SK-N-SH (cell line): ENCODE measurements at regions not wholly inside any gene's neighbourhood (a gene's known extent, or its start where the extent isn't known, plus 50 kb on each side); places are given as distances from the start of the nearest gene placed in this dataset.

ENCODE experiments used
- CTCF ChIA-PET: fragments of 300-600, 350-600 bp; formaldehyde crosslinking; extraction: SDS; loops from one replicate; lab custom pipeline; 2021; lab: Yijun Ruan, JAX
- POLR2A ChIA-PET: fragments of 350-600 bp; sonication (Branson Sonifier 250); formaldehyde crosslinking; extraction: SDS; loops from one replicate; lab custom pipeline; 2020; ENCODE audit warnings: antibody characterized with exemption, inconsistent platforms; lab: Yijun Ruan, JAX
- DNase-seq: peaks from one replicate; pipeline ENCODE4 v3.0.0; 2012
- H2AFZ ChIP-seq: fragments of 200-600 bp; sonication (generic); 2 replicates; pipeline ENCODE4 v1.8.1; 2016; ENCODE audit warnings: antibody characterized with exemption, mild to moderate bottlenecking, low read depth
- H3F3A ChIP-seq: fragments of 200-600 bp; sonication (generic); replicated peaks from 2 replicates; pipeline ENCODE3; 2016; ENCODE audit warnings: antibody characterized with exemption, mild to moderate bottlenecking; ENCODE audit not compliant: insufficient read depth
- H3K27ac ChIP-seq, 2 experiments: fragments of 200-500 bp in 1 of 2; fragments of 200-600 bp in 1 of 2; sonication (Bioruptor generic) in 1 of 2; sonication (generic), shearing (Covaris generic) in 1 of 2; 2 replicates each; pipeline versions ENCODE4 v1.5.1 to v1.6.1; 2014 to 2016; ENCODE audit warnings: low read depth in 2 of 2, inconsistent platforms in 1 of 2, low read length in 1 of 2, mild to moderate bottlenecking in 1 of 2, mixed read lengths in 1 of 2
- H3K27me3 ChIP-seq: fragments of 200-600 bp; sonication (generic), shearing (Covaris generic); 2 replicates; pipeline ENCODE4 v1.6.1; 2016; ENCODE audit warnings: mixed run types; ENCODE audit not compliant: insufficient read depth
- H3K36me3 ChIP-seq, 2 experiments: fragments of 200-500 bp in 1 of 2; fragments of 200-600 bp in 1 of 2; sonication (Bioruptor generic) in 1 of 2; sonication (generic) in 1 of 2; replicated peaks in 1 of 2; 2 replicates each; pipeline versions ENCODE3 to v1.5.1; 2014 to 2016; ENCODE audit warnings: low read length in 1 of 2, mild to moderate bottlenecking in 1 of 2; ENCODE audit not compliant: insufficient read depth in 2 of 2, control insufficient read depth in 1 of 2
- H3K4me1 ChIP-seq, 2 experiments: fragments of 200-500 bp in 1 of 2; fragments of 200-600 bp in 1 of 2; sonication (Bioruptor generic) in 1 of 2; sonication (generic), shearing (Covaris generic) in 1 of 2; 2 replicates each; pipeline versions ENCODE4 v1.5.1 to v1.6.1; 2014 to 2016; ENCODE audit warnings: low read depth in 1 of 2, low read length in 1 of 2, mixed run types in 1 of 2; ENCODE audit not compliant: insufficient read depth in 2 of 2, control insufficient read depth in 1 of 2
- H3K4me2 ChIP-seq: fragments of 200-600 bp; sonication (generic), shearing (Covaris generic); 2 replicates; pipeline ENCODE4 v1.6.1; 2017; ENCODE audit warnings: mixed run types
- H3K4me3 ChIP-seq, 2 experiments: fragments of 200-500 bp in 1 of 2; fragments of 200-600 bp in 1 of 2; sonication (Bioruptor generic) in 1 of 2; sonication (generic), shearing (Covaris generic) in 1 of 2; 2 replicates each; pipeline versions ENCODE4 v1.5.1 to v1.8.1; 2014 to 2016; ENCODE audit warnings: low read depth in 2 of 2, inconsistent platforms in 1 of 2, low read length in 1 of 2, mild to moderate bottlenecking in 1 of 2, mixed read lengths in 1 of 2, moderate library complexity in 1 of 2
- H3K79me2 ChIP-seq: fragments of 200-600 bp; sonication (generic); 2 replicates; pipeline ENCODE4 v1.8.1; 2017; ENCODE audit warnings: mild to moderate bottlenecking; ENCODE audit not compliant: insufficient read depth
- H3K9ac ChIP-seq: fragments of 200-600 bp; sonication (generic); 2 replicates; pipeline ENCODE4 v1.6.1; 2017; ENCODE audit warnings: mixed run types
- H3K9me2 ChIP-seq: fragments of 200-600 bp; sonication (generic); 2 replicates; pipeline ENCODE4 v1.6.1; 2017; ENCODE audit warnings: mixed run types
- H3K9me3 ChIP-seq: fragments of 200-600 bp; sonication (generic); 2 replicates; pipeline ENCODE4 v1.6.1; 2017; ENCODE audit warnings: mixed run types, mild to moderate bottlenecking, moderate library complexity
- H4K20me1 ChIP-seq: fragments of 200-600 bp; sonication (generic); 2 replicates; pipeline ENCODE4 v1.6.1; 2017; ENCODE audit warnings: mild to moderate bottlenecking, mixed run types; ENCODE audit not compliant: insufficient read depth
- CTCF ChIP-seq: fragments of 200-600 bp; sonication (generic); IDR thresholded peaks from 2 replicates; pipeline ENCODE4 v1.6.1; 2017; ENCODE audit warnings: antibody characterized with exemption, mild to moderate bottlenecking, moderate library complexity
- EP300 ChIP-seq, 2 experiments: IDR thresholded peaks; 2 replicates each; pipeline versions ENCODE4 v1.4.0 to v1.6.1; 2012; ENCODE audit warnings: borderline replicate concordance in 1 of 2, low read depth in 1 of 2, low read length in 1 of 2
- EZH2phosphoT487 ChIP-seq: fragments of 200-600 bp; sonication (generic); IDR thresholded peaks from 2 replicates; pipeline ENCODE4 v1.6.1; 2017; ENCODE audit warnings: low read depth, mixed run types, mild to moderate bottlenecking, antibody characterized with exemption, moderate library complexity, borderline replicate concordance
- FOXJ3 ChIP-seq: sonication (generic); formaldehyde crosslinking; IDR thresholded peaks from 2 replicates; pipeline ENCODE4 v1.5.1; 2020; ENCODE audit warnings: mild to moderate bottlenecking, missing genetic modification reagents
- FOXM1 ChIP-seq: IDR thresholded peaks from 2 replicates; pipeline ENCODE4 v1.4.0; 2012; ENCODE audit warnings: low read depth, mild to moderate bottlenecking
- GATA2 ChIP-seq: sonication (generic); formaldehyde crosslinking; IDR thresholded peaks from 2 replicates; pipeline ENCODE4 v1.5.0; 2020; ENCODE audit warnings: mild to moderate bottlenecking, missing genetic modification reagents
- JUND ChIP-seq: IDR thresholded peaks from 2 replicates; pipeline ENCODE4 v1.4.0; 2012
- NFIC ChIP-seq: IDR thresholded peaks from 2 replicates; pipeline ENCODE4 v1.4.0; 2012; ENCODE audit warnings: borderline replicate concordance
- POLR2AphosphoS5 ChIP-seq: IDR thresholded peaks from 2 replicates; pipeline ENCODE4 v1.6.1; 2012; ENCODE audit warnings: low read depth, low read length
- RCOR1 ChIP-seq: fragments of 150-350 bp; IDR thresholded peaks from 2 replicates; pipeline ENCODE4 v1.6.1; 2017; ENCODE audit warnings: antibody characterized with exemption, low read length
- REST ChIP-seq: IDR thresholded peaks from 2 replicates; pipeline ENCODE4 v1.6.1; 2012; ENCODE audit warnings: mild to moderate bottlenecking, low read depth, low read length, moderate library complexity
- SMC3 ChIP-seq: IDR thresholded peaks from 2 replicates; pipeline ENCODE4 v1.6.1; 2012; ENCODE audit warnings: low read depth, low read length, improper control_type of control experiment
- TAF1 ChIP-seq: IDR thresholded peaks from 2 replicates; pipeline ENCODE4 v1.6.1; 2012; ENCODE audit warnings: low read depth, mild to moderate bottlenecking, low read length, moderate library complexity, borderline replicate concordance
- TEAD4 ChIP-seq: IDR thresholded peaks from 2 replicates; pipeline ENCODE4 v1.4.0; 2012; ENCODE audit warnings: mild to moderate bottlenecking, borderline replicate concordance; ENCODE audit not compliant: insufficient read depth
- USF1 ChIP-seq: IDR thresholded peaks from 2 replicates; pipeline ENCODE4 v1.4.0; 2012; ENCODE audit warnings: low read depth, borderline replicate concordance
- USF2 ChIP-seq: fragments of 150-350 bp; IDR thresholded peaks from 2 replicates; pipeline ENCODE4 v1.6.1; 2017; ENCODE audit warnings: antibody characterized with exemption, low read length, low read depth, borderline replicate concordance
- YY1 ChIP-seq: IDR thresholded peaks from 2 replicates; pipeline ENCODE4 v1.4.0; 2012; ENCODE audit warnings: low read depth, mild to moderate bottlenecking
- WGBS: methylation state at CpG from one replicate; pipeline ENCODE4 v1.1.6; 2017; ENCODE audit warnings: low lambda C conversion rate; 5-methylcytosine and 5-hydroxymethylcytosine counted together

- H3K9me2 ChIP-seq, result no peaks in the 10 kb centered on the region
- H3F3A ChIP-seq, result no peaks in the 10 kb centered on the region
- H3K27ac ChIP-seq, result no peak overlapping the region
- no peak overlapping the region for H3K4me2 ChIP-seq
- H4K20me1 ChIP-seq, result no peaks in the 10 kb centered on the region
- H3K27me3 ChIP-seq, result no peaks in the 10 kb centered on the region
- no peaks in the 10 kb centered on the region for H3K4me1 ChIP-seq
- no peak overlapping the region for H3K9ac ChIP-seq
- CTCF ChIA-PET, result no interaction called here
- H3K4me3 ChIP-seq, result no peak overlapping the region
- WGBS, result 46% methylated on average over 5 of the region's 7 CpGs
- POLR2A ChIA-PET, result no interaction called here
- no peak for TF ChIP-seq EZH2phosphoT487
- no peak for TF ChIP-seq RCOR1
- TF ChIP-seq USF2, result no peak
- TF ChIP-seq GATA2, result no peak
- TF ChIP-seq POLR2AphosphoS5, result no peak
- TF ChIP-seq EP300 (IDR thresholded peaks at IDR 0.05; ENCODE audit: borderline replicate concordance in 1 of 2, low read depth in 1 of 2, low read length in 1 of 2), result no peak
- TF ChIP-seq SMC3, result no peak
- TF ChIP-seq NFIC, result no peak
- TF ChIP-seq FOXJ3, result no peak
- TF ChIP-seq YY1, result no peak
- TF ChIP-seq FOXM1, result no peak
- no peaks in the 10 kb centered on the region for H3K9me3 ChIP-seq
- H3K36me3 ChIP-seq, result no peaks in the 10 kb centered on the region
- no peak overlapping the region for H2AFZ ChIP-seq
- no peak for DNase-seq
- no peaks in the 10 kb centered on the region for H3K79me2 ChIP-seq
Measured at GRCh38 chr14:38743966-38744584, 359.0 kb downstream of the SEC23A start.

GRCh38 chr14:38737686-38738407 is 365.2 kb downstream of the SEC23A start:
- ChIA-PET CTCF (no interaction called here), POLR2A (no interaction called here)
- H3K27ac ChIP-seq, result no peak overlapping the region
- H2AFZ ChIP-seq, result no peak overlapping the region
- no peak for DNase-seq
- no peaks in the 10 kb centered on the region for H3F3A ChIP-seq
- no peaks in the 10 kb centered on the region for H3K36me3 ChIP-seq
- H3K9me3 ChIP-seq, result no peaks in the 10 kb centered on the region
- no peaks in the 10 kb centered on the region for H3K27me3 ChIP-seq
- H3K4me2 ChIP-seq, result no peak overlapping the region
- 35% methylated on average over 11 of the region's 12 CpGs for WGBS
- no peaks in the 10 kb centered on the region for H3K9me2 ChIP-seq
- H3K4me1 ChIP-seq, result no peaks in the 10 kb centered on the region
- H3K9ac ChIP-seq, result no peak overlapping the region
- no peaks in the 10 kb centered on the region for H4K20me1 ChIP-seq
- no peak overlapping the region for H3K4me3 ChIP-seq
- H3K79me2 ChIP-seq, result no peaks in the 10 kb centered on the region
- TF ChIP-seq FOXJ3 (no peak), JUND (no peak), TAF1 (no peak), NFIC (no peak), REST (no peak), USF2 (no peak), CTCF (no peak), USF1 (no peak), TEAD4 (no peak)
